Activated CD8-positive, alpha-beta memory T cell treated with anti-CD3 and anti-CD28 coated beads for 1 hour (primary cell): ENCODE measurements at regions not wholly inside any gene's neighbourhood (a gene's known extent, or its start where the extent isn't known, plus 50 kb on each side); places are given as distances from the start of the nearest gene placed in this dataset.
"Not testable (repeated sequence)": the region's sequence is repeated elsewhere in the genome, so short reads cannot be mapped to it uniquely, and the experiment has no call there.

Source experiments
- DNase-seq, 2 donors: peaks; one replicate each; pipeline ENCODE4 v3.0.0-alpha.2; 2020; ENCODE audit warnings: low read depth in 1 of 2; ENCODE audit errors: extremely low read depth in 1 of 2

- DNase-seq, result no peak
Measured at GRCh38 chr17:30590081-30590733, 113.0 kb downstream of the GOSR1 start.

GRCh38 chr17:30589431-30589830, 112.2 kb downstream of the GOSR1 start:
- DNase-seq, result no peak

GRCh38 chr17:30588798-30589247, 111.6 kb downstream of the GOSR1 start:
- DNase-seq, result no peak

GRCh38 chr17:30586818-30587595, 109.8 kb downstream of the GOSR1 start:
- DNase-seq, result no peak

- DNase-seq, result no peak
Measured at GRCh38 chr17:30584810-30585209, 107.6 kb downstream of the GOSR1 start.

DNA sequence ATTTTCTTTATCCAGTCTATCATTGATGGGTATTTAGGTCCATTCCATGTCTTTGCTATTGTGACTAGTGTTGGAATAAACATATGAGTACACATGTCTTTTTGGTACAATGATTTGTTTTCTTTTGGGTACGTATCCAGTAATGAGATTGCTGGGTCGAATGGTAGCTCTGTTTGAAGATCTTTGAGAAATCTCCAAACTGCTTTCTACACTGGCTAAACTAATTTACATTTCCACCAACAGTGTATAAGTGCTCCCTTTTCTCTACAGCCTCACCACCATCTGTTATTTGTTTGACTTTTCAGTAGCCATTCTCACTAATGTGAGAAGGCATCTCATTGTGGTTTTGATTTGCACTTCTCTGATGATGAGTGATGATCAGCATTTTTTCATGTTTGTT, 103.7 kb downstream of the GOSR1 start:
- no peak for DNase-seq

- no peak for DNase-seq
Measured at GRCh38 chr17:30579610-30580315, 102.6 kb downstream of the GOSR1 start.

- not testable (repeated sequence) for DNase-seq
Measured at GRCh38 chr17:30578015-30578717, 101.0 kb downstream of the GOSR1 start.
